T-helper 2 cell treated with Interferon-gamma antibody and Interleukin-4, amounts not matched to agents 5 μg/mL and 100 μg/mL, for 36 hours (primary cell): ENCODE measurements at regions not wholly inside any gene's neighbourhood (a gene's known extent, or its start where the extent isn't known, plus 50 kb on each side); places are given as distances from the start of the nearest gene placed in this dataset.

Experiments
- DNase-seq: peaks from one replicate; pipeline ENCODE4 v3.0.0; 2021; ENCODE audit warnings: low spot score
- H3K27ac Mint-ChIP-seq: one replicate; pipeline ENCODE4 v1.8.0; 2021; ENCODE audit warnings: mild to moderate bottlenecking, mixed read lengths
- H3K27me3 Mint-ChIP-seq: one replicate; pipeline ENCODE4 v1.8.0; 2021; ENCODE audit warnings: low read depth, mixed read lengths
- H3K36me3 Mint-ChIP-seq: one replicate; pipeline ENCODE4 v1.8.0; 2021; ENCODE audit warnings: low read depth, mixed read lengths
- H3K4me1 Mint-ChIP-seq: one replicate; pipeline ENCODE4 v1.8.0; 2021; ENCODE audit warnings: low read depth, mixed read lengths
- H3K4me3 Mint-ChIP-seq: one replicate; pipeline ENCODE4 v1.8.0; 2022; ENCODE audit warnings: mild to moderate bottlenecking, moderate library complexity, mixed read lengths
- H3K9me3 Mint-ChIP-seq: one replicate; pipeline ENCODE4 v1.8.0; 2021; ENCODE audit warnings: mixed read lengths

DNA sequence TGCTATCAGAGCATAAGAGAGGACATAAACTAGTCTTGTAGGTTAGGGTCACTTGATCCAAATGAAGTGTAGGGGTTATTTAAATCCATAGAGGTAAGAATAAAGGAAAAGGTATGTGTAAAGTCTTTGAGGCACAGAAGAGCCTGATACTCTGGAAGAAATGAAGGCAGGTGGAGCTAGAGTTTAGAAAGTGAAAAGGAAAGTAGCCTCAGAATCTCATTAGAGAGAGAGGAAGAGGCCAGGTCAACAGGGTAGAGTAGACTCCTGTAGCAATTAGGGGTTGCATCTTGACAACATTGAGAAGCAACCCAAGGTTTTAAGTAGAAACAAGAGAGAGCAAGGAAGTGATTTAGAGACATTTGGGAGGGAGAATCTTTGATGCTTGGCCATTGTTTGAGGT is 235.2 kb upstream of the SOX9 start:
- Mint-ChIP-seq H3K4me3 (no peak overlapping the region), H3K9me3 (peaks cover 18% of the 10 kb centered on the region), H3K27me3 (no peaks in the 10 kb centered on the region), H3K36me3 (no peaks in the 10 kb centered on the region), H3K4me1 (no peaks in the 10 kb centered on the region), H3K27ac (no peak overlapping the region)
- DNase-seq, result no peak

GRCh38 chr17:71899317-71899716 is 221.5 kb upstream of the SOX9 start:
- no peaks in the 10 kb centered on the region for H3K36me3 Mint-ChIP-seq
- H3K27me3 Mint-ChIP-seq, result no peaks in the 10 kb centered on the region
- no peaks in the 10 kb centered on the region for H3K4me1 Mint-ChIP-seq
- no peak for DNase-seq
- H3K4me3 Mint-ChIP-seq, result no peak overlapping the region
- H3K9me3 Mint-ChIP-seq, result peaks cover 22% of the 10 kb centered on the region
- no peak overlapping the region for H3K27ac Mint-ChIP-seq

GRCh38 chr17:71900621-71901229 is 220.1 kb upstream of the SOX9 start:
- Mint-ChIP-seq H3K36me3 (no peaks in the 10 kb centered on the region), H3K9me3 (peaks cover 26% of the 10 kb centered on the region), H3K27me3 (no peaks in the 10 kb centered on the region), H3K4me1 (no peaks in the 10 kb centered on the region), H3K27ac (no peak overlapping the region), H3K4me3 (no peak overlapping the region)
- DNase-seq, result no peak

GRCh38 chr17:71902894-71903506 is 217.8 kb upstream of the SOX9 start:
- no peaks in the 10 kb centered on the region for H3K36me3 Mint-ChIP-seq
- no peak overlapping the region for H3K27ac Mint-ChIP-seq
- no peaks in the 10 kb centered on the region for H3K27me3 Mint-ChIP-seq
- H3K4me3 Mint-ChIP-seq, result no peak overlapping the region
- no peaks in the 10 kb centered on the region for H3K4me1 Mint-ChIP-seq
- no peak for DNase-seq
- peaks cover 17% of the 10 kb centered on the region for H3K9me3 Mint-ChIP-seq

GRCh38 chr17:71905376-71906031 is 215.3 kb upstream of the SOX9 start:
- H3K4me1 Mint-ChIP-seq, result no peaks in the 10 kb centered on the region
- no peak for DNase-seq
- no peak overlapping the region for H3K27ac Mint-ChIP-seq
- peaks cover 16% of the 10 kb centered on the region for H3K9me3 Mint-ChIP-seq
- H3K36me3 Mint-ChIP-seq, result no peaks in the 10 kb centered on the region
- H3K4me3 Mint-ChIP-seq, result no peak overlapping the region
- H3K27me3 Mint-ChIP-seq, result no peaks in the 10 kb centered on the region

DNA sequence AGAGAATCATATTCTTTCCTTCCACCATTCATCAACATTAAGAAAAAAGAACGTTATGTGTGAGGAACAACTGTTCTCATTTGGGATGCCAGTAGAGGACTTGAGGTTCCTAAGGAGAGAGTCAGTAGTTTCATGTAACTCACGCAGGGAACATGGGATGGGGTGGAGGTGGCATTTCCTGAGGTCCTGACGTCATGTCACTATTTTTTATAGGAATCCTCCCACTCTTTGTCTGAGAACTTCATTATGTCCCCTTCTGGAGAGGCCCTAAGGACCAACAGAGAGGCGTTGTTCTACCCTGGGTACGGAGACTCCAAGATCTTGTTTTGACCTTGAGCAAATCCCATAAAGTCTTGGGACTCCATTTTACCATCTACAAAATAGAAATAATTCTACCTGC is 211.7 kb upstream of the SOX9 start:
- no peak overlapping the region for H3K27ac Mint-ChIP-seq
- H3K9me3 Mint-ChIP-seq, result peaks cover 12% of the 10 kb centered on the region
- H3K36me3 Mint-ChIP-seq, result no peaks in the 10 kb centered on the region
- H3K4me1 Mint-ChIP-seq, result no peaks in the 10 kb centered on the region
- no peak for DNase-seq
- no peaks in the 10 kb centered on the region for H3K27me3 Mint-ChIP-seq
- H3K4me3 Mint-ChIP-seq, result no peak overlapping the region

DNA sequence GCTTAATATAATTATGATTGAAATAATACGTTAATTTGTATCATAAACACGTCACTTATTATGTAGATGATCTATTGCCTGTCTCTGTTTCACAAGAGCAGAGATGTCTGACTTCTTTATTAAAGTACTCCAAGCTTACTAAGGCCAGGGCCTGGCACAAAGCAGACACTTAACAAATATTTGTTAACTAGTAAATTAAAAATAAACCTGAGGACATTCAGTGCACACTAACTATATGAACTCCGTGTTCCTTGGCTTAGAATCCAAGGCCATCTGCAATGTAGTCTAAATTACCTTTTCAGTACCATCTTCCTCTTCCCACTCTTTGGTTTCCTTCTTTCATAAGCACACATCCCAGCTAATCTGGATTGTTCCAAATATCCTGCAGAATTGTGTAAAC is 210.8 kb upstream of the SOX9 start:
- Mint-ChIP-seq H3K4me3 (no peak overlapping the region), H3K27me3 (no peaks in the 10 kb centered on the region), H3K27ac (no peak overlapping the region), H3K4me1 (no peaks in the 10 kb centered on the region), H3K9me3 (peaks cover 12% of the 10 kb centered on the region), H3K36me3 (no peaks in the 10 kb centered on the region)
- DNase-seq, result no peak

- H3K36me3 Mint-ChIP-seq, result no peaks in the 10 kb centered on the region
- H3K4me3 Mint-ChIP-seq, result no peak overlapping the region
- H3K9me3 Mint-ChIP-seq, result peaks cover 14% of the 10 kb centered on the region
- no peaks in the 10 kb centered on the region for H3K4me1 Mint-ChIP-seq
- H3K27ac Mint-ChIP-seq, result no peak overlapping the region
- H3K27me3 Mint-ChIP-seq, result no peaks in the 10 kb centered on the region
- no peak for DNase-seq
These were observed 206.8 kb upstream of the SOX9 start for GRCh38 chr17:71914042-71914441.

GRCh38 chr17:71914812-71915211 is 206.0 kb upstream of the SOX9 start:
- no peaks in the 10 kb centered on the region for H3K36me3 Mint-ChIP-seq
- no peak for DNase-seq
- H3K27me3 Mint-ChIP-seq, result no peaks in the 10 kb centered on the region

DNA sequence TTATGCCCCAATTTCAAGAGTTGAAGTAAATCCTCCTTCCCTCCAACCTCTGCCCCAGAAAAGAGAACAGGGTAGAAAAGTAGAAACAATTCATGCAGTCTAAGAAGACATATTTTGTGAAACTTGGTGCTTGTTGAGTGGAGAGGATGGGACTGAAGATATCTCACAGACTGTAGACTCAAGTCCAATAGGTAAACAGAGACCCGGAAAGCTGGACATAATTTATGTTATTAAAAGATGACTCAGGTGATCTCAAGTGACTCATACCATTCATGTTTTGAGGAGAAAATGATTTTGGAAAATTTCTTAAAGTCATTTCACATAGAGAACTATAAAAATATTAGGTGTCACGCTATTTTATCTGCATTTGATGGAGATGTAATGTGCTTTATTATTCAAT is 203.1 kb upstream of the SOX9 start:
- Mint-ChIP-seq H3K27ac (no peak overlapping the region), H3K4me1 (no peaks in the 10 kb centered on the region), H3K27me3 (no peaks in the 10 kb centered on the region), H3K4me3 (no peak overlapping the region), H3K36me3 (no peaks in the 10 kb centered on the region), H3K9me3 (peaks cover 15% of the 10 kb centered on the region)
- DNase-seq, result no peak

More at GRCh38 chr17:71914812-71915211, 206.0 kb upstream of the SOX9 start:
- peaks cover 14% of the 10 kb centered on the region for H3K9me3 Mint-ChIP-seq
- H3K27ac Mint-ChIP-seq, result no peak overlapping the region
- no peak overlapping the region for H3K4me3 Mint-ChIP-seq
- no peaks in the 10 kb centered on the region for H3K4me1 Mint-ChIP-seq

GRCh38 chr17:71919186-71919585 is 201.6 kb upstream of the SOX9 start:
- Mint-ChIP-seq H3K4me1 (no peaks in the 10 kb centered on the region), H3K9me3 (peaks cover 18% of the 10 kb centered on the region)

DNA sequence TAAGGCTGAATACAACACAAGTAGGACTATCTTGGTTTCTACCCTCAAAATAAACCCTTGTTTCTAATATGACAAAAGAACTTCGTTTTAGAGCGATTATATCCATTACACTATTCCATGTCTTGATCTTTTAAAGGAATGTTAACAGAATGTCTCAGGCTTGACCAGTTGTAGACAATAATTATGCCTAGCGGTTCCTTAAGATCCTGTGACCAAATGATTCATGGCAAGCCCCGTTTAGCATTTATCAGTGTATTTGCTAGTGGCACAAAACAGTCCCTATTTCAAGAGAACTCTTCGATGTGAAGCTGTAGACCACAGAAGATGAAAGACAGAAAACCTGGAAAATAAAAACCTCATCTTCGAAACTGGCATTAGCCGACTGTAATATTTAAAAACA is 200.9 kb upstream of the SOX9 start:
- Mint-ChIP-seq H3K36me3 (no peaks in the 10 kb centered on the region), H3K4me3 (no peak overlapping the region), H3K27ac (no peak overlapping the region), H3K9me3 (peaks cover 18% of the 10 kb centered on the region), H3K4me1 (no peaks in the 10 kb centered on the region), H3K27me3 (no peaks in the 10 kb centered on the region)
- no peak for DNase-seq

More at GRCh38 chr17:71919186-71919585, 201.6 kb upstream of the SOX9 start:
- no peak for DNase-seq
- Mint-ChIP-seq H3K4me3 (no peak overlapping the region), H3K27me3 (no peaks in the 10 kb centered on the region), H3K27ac (no peak overlapping the region), H3K36me3 (no peaks in the 10 kb centered on the region)

GRCh38 chr17:71921796-71922195 is 199.0 kb upstream of the SOX9 start:
- Mint-ChIP-seq H3K4me3 (no peak overlapping the region), H3K27ac (no peak overlapping the region), H3K9me3 (peaks cover 18% of the 10 kb centered on the region), H3K36me3 (no peaks in the 10 kb centered on the region), H3K4me1 (no peaks in the 10 kb centered on the region), H3K27me3 (no peaks in the 10 kb centered on the region)
- no peak for DNase-seq

DNA sequence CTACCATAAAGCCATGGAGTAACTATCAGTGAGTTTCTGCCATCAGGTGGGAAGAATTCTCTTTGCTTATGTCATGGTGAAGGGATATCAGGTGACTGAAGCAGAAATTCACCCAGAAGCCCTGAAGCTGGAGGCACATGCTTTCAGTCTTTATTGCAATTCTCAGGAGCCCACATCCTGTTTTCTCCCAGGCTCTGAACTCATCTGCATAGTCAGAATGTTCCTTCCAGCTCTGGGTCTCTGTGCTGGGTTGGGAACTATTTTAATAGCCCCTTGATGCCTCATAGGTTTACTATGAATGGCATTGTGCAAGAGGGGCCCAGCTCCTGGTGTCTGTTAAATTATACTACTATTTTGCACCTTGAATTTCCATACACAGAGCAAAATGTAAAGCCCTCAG is 198.4 kb upstream of the SOX9 start:
- H3K27me3 Mint-ChIP-seq, result no peaks in the 10 kb centered on the region

More for the DNA sequence above, 198.4 kb upstream of the SOX9 start:
- Mint-ChIP-seq H3K36me3 (no peaks in the 10 kb centered on the region), H3K9me3 (peaks cover 14% of the 10 kb centered on the region), H3K27ac (no peak overlapping the region), H3K4me1 (no peaks in the 10 kb centered on the region), H3K4me3 (no peak overlapping the region)
- DNase-seq, result no peak
